EH (cell line): ENCODE measurements at regions not wholly inside any gene's neighbourhood (a gene's known extent, or its start where the extent isn't known, plus 50 kb on each side); places are given as distances from the start of the nearest gene placed in this dataset.
A peak's percentile ranks its signal among the peaks of the same experiment; 100 is the strongest.

Experiments
- DNase-seq: peaks from one replicate; pipeline ENCODE4 v3.0.0-alpha.2; 2015; ENCODE audit warnings: low read depth

GRCh38 chr5:158117467-158118160, 258.7 kb upstream of the CLINT1 start:
- DNase-seq: peak; percentile 23

- DNase-seq: no peak
Observed at GRCh38 chr5:158116965-158117364, 258.0 kb upstream of the CLINT1 start.

GRCh38 chr5:158115468-158115867, 256.5 kb upstream of the CLINT1 start:
- DNase-seq: no peak

- DNase-seq: no peak
Observed at GRCh38 chr5:158108177-158108576, 249.2 kb upstream of the CLINT1 start.

- DNase-seq: no peak
Observed at GRCh38 chr5:158100373-158100888, 241.5 kb upstream of the CLINT1 start.

- DNase-seq: no peak
Observed at GRCh38 chr5:158099571-158100105, 240.7 kb upstream of the CLINT1 start.

GRCh38 chr5:158096835-158097234, 237.9 kb upstream of the CLINT1 start:
- DNase-seq: no peak

GRCh38 chr5:158086856-158087255, 227.9 kb upstream of the CLINT1 start:
- no peak for DNase-seq

- peak; percentile 23 for DNase-seq
Observed at GRCh38 chr5:158084292-158084691, 225.3 kb upstream of the CLINT1 start.

- DNase-seq: no peak
Observed at GRCh38 chr5:158082696-158083287, 223.8 kb upstream of the CLINT1 start.

- no peak for DNase-seq
Observed at GRCh38 chr5:158080112-158080511, 221.2 kb upstream of the CLINT1 start.

GRCh38 chr5:158079097-158079496, 220.2 kb upstream of the CLINT1 start:
- no peak for DNase-seq

- peak; percentile 62 for DNase-seq
Observed at GRCh38 chr5:158074992-158075769, 216.2 kb upstream of the CLINT1 start.

- DNase-seq: no peak
Observed at GRCh38 chr5:158074597-158074991, 215.6 kb upstream of the CLINT1 start.

GRCh38 chr5:158070859-158071258, 211.9 kb upstream of the CLINT1 start:
- DNase-seq: no peak

GRCh38 chr5:158069838-158070237, 210.9 kb upstream of the CLINT1 start:
- no peak for DNase-seq

GRCh38 chr5:158068964-158069363, 210.0 kb upstream of the CLINT1 start:
- no peak for DNase-seq

- no peak for DNase-seq
Observed at GRCh38 chr5:158066076-158066475, 207.1 kb upstream of the CLINT1 start.

GRCh38 chr5:158064334-158065123, 205.6 kb upstream of the CLINT1 start:
- DNase-seq: no peak

- DNase-seq: no peak
Observed at GRCh38 chr5:158063052-158063451, 204.1 kb upstream of the CLINT1 start.

GRCh38 chr5:158061451-158061850, 202.5 kb upstream of the CLINT1 start:
- DNase-seq: no peak

- no peak for DNase-seq
Observed at GRCh38 chr5:158060212-158060611, 201.3 kb upstream of the CLINT1 start.
